ENCODE measurements at regions not wholly inside any gene's neighbourhood (a gene's known extent, or its start where the extent isn't known, plus 50 kb on each side); places are given as distances from the start of the nearest gene placed in this dataset.

DNA sequence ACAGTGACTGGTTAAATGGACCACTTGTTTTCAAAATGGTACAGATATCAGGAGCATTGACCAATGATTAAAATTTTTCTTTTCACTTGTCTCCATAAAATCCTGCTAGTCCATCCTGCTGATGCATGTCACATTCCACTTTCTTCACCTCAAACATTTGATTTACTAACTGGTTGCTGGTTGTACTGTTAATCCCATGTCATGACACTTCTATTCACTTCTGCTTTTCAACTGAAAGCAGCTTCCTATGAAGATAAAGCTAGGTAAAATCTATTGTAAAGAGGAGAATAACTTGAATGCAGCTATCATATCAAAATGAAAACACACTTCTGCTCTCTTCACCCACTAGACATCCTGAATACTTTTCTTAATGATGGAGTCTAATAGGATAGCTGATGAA, 149.6 kb upstream of the OTX2 start:
- ATAC-seq (ENCODE audit: insufficient read depth, low read depth) (no peak), DNase-seq (no peak)
- no peak overlapping the region for H3K27ac ChIP-seq (ENCODE audit: low read length)
- no peak overlapping the region for H3K9ac ChIP-seq (ENCODE audit: low read depth, low read length)
- H3K4me3 ChIP-seq (ENCODE audit: low read depth in 1 of 2, low read length in 2 of 2), result no peak overlapping the region
- H3K79me2 ChIP-seq (ENCODE audit: insufficient read depth, low read length), result no peaks in the 10 kb centered on the region
- H2AFZ ChIP-seq (ENCODE audit: low read depth, low read length), result no peak overlapping the region
- TF ChIP-seq, protein P1, sequence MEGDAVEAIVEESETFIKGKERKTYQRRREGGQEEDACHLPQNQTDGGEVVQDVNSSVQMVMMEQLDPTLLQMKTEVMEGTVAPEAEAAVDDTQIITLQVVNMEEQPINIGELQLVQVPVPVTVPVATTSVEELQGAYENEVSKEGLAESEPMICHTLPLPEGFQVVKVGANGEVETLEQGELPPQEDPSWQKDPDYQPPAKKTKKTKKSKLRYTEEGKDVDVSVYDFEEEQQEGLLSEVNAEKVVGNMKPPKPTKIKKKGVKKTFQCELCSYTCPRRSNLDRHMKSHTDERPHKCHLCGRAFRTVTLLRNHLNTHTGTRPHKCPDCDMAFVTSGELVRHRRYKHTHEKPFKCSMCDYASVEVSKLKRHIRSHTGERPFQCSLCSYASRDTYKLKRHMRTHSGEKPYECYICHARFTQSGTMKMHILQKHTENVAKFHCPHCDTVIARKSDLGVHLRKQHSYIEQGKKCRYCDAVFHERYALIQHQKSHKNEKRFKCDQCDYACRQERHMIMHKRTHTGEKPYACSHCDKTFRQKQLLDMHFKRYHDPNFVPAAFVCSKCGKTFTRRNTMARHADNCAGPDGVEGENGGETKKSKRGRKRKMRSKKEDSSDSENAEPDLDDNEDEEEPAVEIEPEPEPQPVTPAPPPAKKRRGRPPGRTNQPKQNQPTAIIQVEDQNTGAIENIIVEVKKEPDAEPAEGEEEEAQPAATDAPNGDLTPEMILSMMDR (IDR thresholded peaks at IDR 0.05; ENCODE audit: borderline replicate concordance, extremely low read depth, low read length, poor library complexity, severe bottlenecking), result no peak
- TF ChIP-seq EZH2 (IDR thresholded peaks at IDR 0.05; ENCODE audit: borderline replicate concordance, low read depth, low read length, severe bottlenecking), result no peak
- no peaks in the 10 kb centered on the region for H4K20me1 ChIP-seq (ENCODE audit: insufficient read depth, low read length)
- no peaks in the 10 kb centered on the region for H3K36me3 ChIP-seq (ENCODE audit: insufficient read depth, low read length)
- H3K4me2 ChIP-seq (ENCODE audit: insufficient read depth, low read length), result no peak overlapping the region
- H3K9me3 ChIP-seq (ENCODE audit: insufficient read depth, low read length, severe bottlenecking), result no peaks in the 10 kb centered on the region
- no peaks in the 10 kb centered on the region for H3K4me1 ChIP-seq (ENCODE audit: insufficient read depth, low read length)
- peaks cover 5% of the 10 kb centered on the region for H3K27me3 ChIP-seq (ENCODE audit: insufficient read depth, low read length, poor library complexity)

DNA sequence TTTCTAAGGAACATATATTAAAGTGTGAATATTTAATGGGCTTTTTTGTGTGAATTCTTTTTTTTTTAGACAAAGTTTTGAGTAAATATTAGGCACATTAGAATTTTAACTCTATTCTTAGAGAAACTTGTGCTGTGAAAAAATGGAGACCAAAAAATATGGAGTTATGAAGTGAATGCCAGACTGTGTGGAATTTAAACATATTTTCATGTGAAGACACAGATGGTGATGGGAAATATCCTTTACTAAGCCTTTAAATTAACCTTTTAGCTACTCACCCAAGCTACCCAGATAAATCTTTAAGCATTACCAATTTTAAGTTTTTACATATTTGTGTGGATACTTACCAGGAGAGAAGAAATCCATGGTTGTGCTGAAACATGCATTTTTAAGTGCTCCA, 148.8 kb upstream of the OTX2 start:
- H4K20me1 ChIP-seq (ENCODE audit: insufficient read depth, low read length), result no peaks in the 10 kb centered on the region
- H3K9me3 ChIP-seq (ENCODE audit: insufficient read depth, low read length, severe bottlenecking), result no peaks in the 10 kb centered on the region
- ATAC-seq (ENCODE audit: insufficient read depth, low read depth), result no peak
- no peak overlapping the region for H3K4me3 ChIP-seq (ENCODE audit: low read depth in 1 of 2, low read length in 2 of 2)
- H3K4me2 ChIP-seq (ENCODE audit: insufficient read depth, low read length), result no peak overlapping the region
- H3K36me3 ChIP-seq (ENCODE audit: insufficient read depth, low read length), result no peaks in the 10 kb centered on the region
- no peak overlapping the region for H2AFZ ChIP-seq (ENCODE audit: low read depth, low read length)
- no peak overlapping the region for H3K9ac ChIP-seq (ENCODE audit: low read depth, low read length)
- DNase-seq, result no peak
- no peaks in the 10 kb centered on the region for H3K79me2 ChIP-seq (ENCODE audit: insufficient read depth, low read length)
- peaks cover 9% of the 10 kb centered on the region for H3K27me3 ChIP-seq (ENCODE audit: insufficient read depth, low read length, poor library complexity)
- TF ChIP-seq EZH2 (IDR thresholded peaks at IDR 0.05; ENCODE audit: borderline replicate concordance, low read depth, low read length, severe bottlenecking), result no peak
- TF ChIP-seq, protein P1 (IDR thresholded peaks at IDR 0.05; ENCODE audit: borderline replicate concordance, extremely low read depth, low read length, poor library complexity, severe bottlenecking), result no peak
- H3K4me1 ChIP-seq (ENCODE audit: insufficient read depth, low read length), result no peaks in the 10 kb centered on the region
- H3K27ac ChIP-seq (ENCODE audit: low read length), result no peak overlapping the region

DNA sequence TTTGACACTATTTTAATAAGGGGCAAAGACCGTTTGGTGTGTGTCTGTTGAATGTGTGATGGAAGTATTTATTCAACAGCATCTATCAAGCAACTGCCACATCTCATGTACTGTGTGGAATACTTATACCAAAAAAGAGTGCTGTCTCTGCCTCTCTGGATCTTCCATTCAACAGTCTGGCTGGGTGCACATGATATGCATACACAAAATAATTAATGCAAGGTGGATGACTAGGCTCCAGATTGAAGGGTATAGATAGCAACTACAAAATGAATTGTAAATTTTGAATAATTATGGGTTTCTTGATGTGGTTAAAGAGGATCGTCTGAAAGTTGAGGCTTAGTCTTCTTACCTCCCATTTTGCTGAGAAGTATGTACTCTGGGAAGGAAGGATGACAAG, 145.9 kb upstream of the OTX2 start:
- DNase-seq (no peak), ATAC-seq (ENCODE audit: insufficient read depth, low read depth) (no peak)
- TF ChIP-seq, protein P1 (IDR thresholded peaks at IDR 0.05; ENCODE audit: borderline replicate concordance, extremely low read depth, low read length, poor library complexity, severe bottlenecking), result no peak
- no peak for TF ChIP-seq EZH2 (IDR thresholded peaks at IDR 0.05; ENCODE audit: borderline replicate concordance, low read depth, low read length, severe bottlenecking)
- Histone ChIP-seq H3K79me2 (ENCODE audit: insufficient read depth, low read length) (no peaks in the 10 kb centered on the region), H2AFZ (ENCODE audit: low read depth, low read length) (no peak overlapping the region), H3K9me3 (ENCODE audit: insufficient read depth, low read length, severe bottlenecking) (no peaks in the 10 kb centered on the region), H3K36me3 (ENCODE audit: insufficient read depth, low read length) (no peaks in the 10 kb centered on the region), H3K4me1 (ENCODE audit: insufficient read depth, low read length) (no peaks in the 10 kb centered on the region), H3K27me3 (ENCODE audit: insufficient read depth, low read length, poor library complexity) (peaks cover 9% of the 10 kb centered on the region), H3K27ac (ENCODE audit: low read length) (no peak overlapping the region), H3K4me3 (ENCODE audit: low read depth in 1 of 2, low read length in 2 of 2) (no peak overlapping the region), H3K4me2 (ENCODE audit: insufficient read depth, low read length) (no peak overlapping the region), H4K20me1 (ENCODE audit: insufficient read depth, low read length) (no peaks in the 10 kb centered on the region), H3K9ac (ENCODE audit: low read depth, low read length) (no peak overlapping the region)

DNA sequence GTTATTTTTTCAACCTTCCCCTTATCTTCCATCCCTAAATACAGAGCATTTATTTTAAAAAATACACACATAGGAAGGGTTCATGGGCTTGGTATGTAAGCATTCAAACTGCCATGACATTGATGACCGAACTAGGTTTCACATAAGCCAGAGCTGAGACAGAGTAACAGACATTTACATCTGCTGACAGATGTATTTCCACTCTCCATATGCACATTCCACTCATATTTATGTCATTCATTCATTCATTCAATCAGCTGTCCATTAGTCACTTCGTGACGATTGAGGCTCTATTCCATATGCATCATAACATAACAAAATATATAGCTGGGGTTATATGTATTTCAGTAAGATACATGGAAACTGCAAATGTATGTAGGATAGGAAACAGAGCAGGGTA, 145.5 kb upstream of the OTX2 start:
- TF ChIP-seq EZH2 (IDR thresholded peaks at IDR 0.05; ENCODE audit: borderline replicate concordance, low read depth, low read length, severe bottlenecking), result no peak
- TF ChIP-seq, protein P1 (IDR thresholded peaks at IDR 0.05; ENCODE audit: borderline replicate concordance, extremely low read depth, low read length, poor library complexity, severe bottlenecking), result no peak
- Histone ChIP-seq H2AFZ (ENCODE audit: low read depth, low read length) (no peak overlapping the region), H3K9ac (ENCODE audit: low read depth, low read length) (no peak overlapping the region), H3K4me2 (ENCODE audit: insufficient read depth, low read length) (no peak overlapping the region), H3K27ac (ENCODE audit: low read length) (no peak overlapping the region), H3K4me3 (ENCODE audit: low read depth in 1 of 2, low read length in 2 of 2) (no peak overlapping the region), H3K9me3 (ENCODE audit: insufficient read depth, low read length, severe bottlenecking) (no peaks in the 10 kb centered on the region), H3K36me3 (ENCODE audit: insufficient read depth, low read length) (no peaks in the 10 kb centered on the region), H3K4me1 (ENCODE audit: insufficient read depth, low read length) (no peaks in the 10 kb centered on the region), H3K79me2 (ENCODE audit: insufficient read depth, low read length) (no peaks in the 10 kb centered on the region), H3K27me3 (ENCODE audit: insufficient read depth, low read length, poor library complexity) (peaks cover 9% of the 10 kb centered on the region), H4K20me1 (ENCODE audit: insufficient read depth, low read length) (no peaks in the 10 kb centered on the region)
- no peak for DNase-seq
- no peak for ATAC-seq (ENCODE audit: insufficient read depth, low read depth)

Data from DND-41 (cell line).